Smooth muscle cell (in vitro differentiated cells): ENCODE measurements at regions not wholly inside any gene's neighbourhood (a gene's known extent, or its start where the extent isn't known, plus 50 kb on each side); places are given as distances from the start of the nearest gene placed in this dataset.
A peak's percentile ranks its signal among the peaks of the same experiment; 100 is the strongest.

ENCODE experiments used
- DNase-seq: peaks from one replicate; lab custom pipeline; 2025; ENCODE audit not compliant: unreplicated experiment; lab: John Stamatoyannopoulos, UW
- H2AFZ ChIP-seq: fragments of 200-600 bp; sonication (generic); 2 replicates; pipeline ENCODE4 v1.6.0; 2016; ENCODE audit warnings: antibody characterized with exemption, low read depth, mild to moderate bottlenecking
- H3F3A ChIP-seq: fragments of 200-600 bp; sonication (generic); 2 replicates; pipeline ENCODE4 v1.6.0; 2017; ENCODE audit warnings: antibody characterized with exemption, low read depth
- H3K27ac ChIP-seq: fragments of 200-600 bp; sonication (generic); 2 replicates; pipeline ENCODE4 v1.5.1; 2016; ENCODE audit warnings: low read depth, mild to moderate bottlenecking
- H3K27me3 ChIP-seq: fragments of 200-600 bp; sonication (generic); 2 replicates; pipeline ENCODE4 v1.6.1; 2016; ENCODE audit warnings: low read depth, mild to moderate bottlenecking
- H3K36me3 ChIP-seq: fragments of 200-600 bp; sonication (generic); 2 replicates; pipeline ENCODE4 v1.5.1; 2016; ENCODE audit warnings: low read depth
- H3K4me1 ChIP-seq: fragments of 200-600 bp; sonication (generic); 2 replicates; pipeline ENCODE4 v1.5.1; 2016; ENCODE audit warnings: low read depth
- H3K4me2 ChIP-seq: fragments of 200-600 bp; sonication (generic); 2 replicates; pipeline ENCODE4 v1.6.0; 2016; ENCODE audit warnings: mild to moderate bottlenecking
- H3K4me3 ChIP-seq: fragments of 200-600 bp; sonication (generic); 2 replicates; pipeline ENCODE4 v1.5.1; 2016; ENCODE audit warnings: mild to moderate bottlenecking
- H3K79me2 ChIP-seq: fragments of 200-600 bp; sonication (generic); 2 replicates; pipeline ENCODE4 v1.6.0; 2016; ENCODE audit warnings: low read depth, mild to moderate bottlenecking
- H3K9ac ChIP-seq: fragments of 200-600 bp; sonication (generic); 2 replicates; pipeline ENCODE4 v1.6.0; 2016; ENCODE audit warnings: low read depth
- H3K9me3 ChIP-seq: fragments of 200-600 bp; sonication (generic); replicated peaks from 2 replicates; pipeline ENCODE4 v1.5.1; 2016; ENCODE audit warnings: low read depth
- H4K20me1 ChIP-seq: fragments of 200-600 bp; sonication (generic); 2 replicates; pipeline ENCODE4 v1.6.0; 2016; ENCODE audit warnings: low read depth
- CTCF ChIP-seq: fragments of 200-600 bp; sonication (generic); IDR thresholded peaks from 2 replicates; pipeline ENCODE4 v1.5.1; 2017; ENCODE audit warnings: borderline replicate concordance, mild to moderate bottlenecking, antibody characterized with exemption; ENCODE audit not compliant: insufficient read depth, poor library complexity, severe bottlenecking
- WGBS: methylation state at CpG from one replicate; pipeline ENCODE4 v1.1.7; 2016; ENCODE audit warnings: low lambda C conversion rate; 5-methylcytosine and 5-hydroxymethylcytosine counted together

DNA sequence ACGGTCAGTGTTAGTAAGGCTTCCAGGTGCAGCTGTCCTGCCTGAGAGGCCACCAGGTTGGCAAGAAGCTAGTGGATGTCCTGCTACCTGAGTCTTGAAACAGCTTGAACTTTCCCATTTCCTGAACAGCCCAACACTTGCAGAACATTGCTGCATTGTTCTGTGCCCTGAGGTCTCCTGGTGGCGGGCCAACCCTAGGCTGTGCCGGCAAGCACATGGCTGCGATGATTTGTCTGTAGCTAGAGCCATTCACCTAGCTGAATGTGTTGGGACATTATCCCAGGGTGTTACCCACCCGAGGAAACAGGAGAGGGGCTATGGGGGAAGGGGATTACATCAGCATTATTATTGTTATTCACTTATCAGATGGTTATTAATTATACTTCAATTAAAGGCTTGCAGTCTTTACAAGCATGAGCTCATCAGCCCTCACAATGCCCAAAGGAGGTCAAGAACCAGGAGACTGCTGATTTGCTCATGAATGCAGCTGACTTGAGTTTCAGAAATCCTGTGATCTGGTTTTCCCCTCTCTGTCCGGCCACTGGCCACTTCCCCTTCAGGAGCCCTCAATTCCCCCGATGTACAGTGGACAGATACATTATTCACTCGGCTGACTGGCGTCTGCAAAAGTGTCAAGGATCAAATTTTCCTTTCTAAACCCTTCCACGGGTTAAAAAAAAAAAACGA is 187.6 kb upstream of the TSC22D1 start:
- peak overlapping the region; percentile 42 for H2AFZ ChIP-seq

GRCh38 chr13:44762911-44763310 is 186.8 kb upstream of the TSC22D1 start:
- no peak for TF ChIP-seq CTCF
- Histone ChIP-seq H3K4me1 (peaks cover 43% of the 10 kb centered on the region), H4K20me1 (no peaks in the 10 kb centered on the region), H3K27ac (no peak overlapping the region), H3K27me3 (no peaks in the 10 kb centered on the region), H3F3A (peaks cover 12% of the 10 kb centered on the region), H3K9me3 (no peaks in the 10 kb centered on the region), H2AFZ (no peak overlapping the region), H3K4me2 (no peak overlapping the region), H3K79me2 (no peaks in the 10 kb centered on the region), H3K9ac (no peak overlapping the region), H3K4me3 (no peak overlapping the region), H3K36me3 (no peaks in the 10 kb centered on the region)
- no peak for DNase-seq
- 39% methylated on average over 1 of the region's 1 CpG for WGBS

More for the DNA sequence above, 187.6 kb upstream of the TSC22D1 start:
- Histone ChIP-seq H4K20me1 (no peaks in the 10 kb centered on the region), H3K36me3 (no peaks in the 10 kb centered on the region), H3K4me3 (no peak overlapping the region), H3F3A (peaks cover 5% of the 10 kb centered on the region), H3K4me1 (peaks cover 35% of the 10 kb centered on the region), H3K9me3 (no peaks in the 10 kb centered on the region), H3K4me2 (no peak overlapping the region), H3K9ac (no peak overlapping the region), H3K27me3 (no peaks in the 10 kb centered on the region), H3K79me2 (no peaks in the 10 kb centered on the region), H3K27ac (no peak overlapping the region)
- DNase-seq, result no peak
- no peak for TF ChIP-seq CTCF
- WGBS, result 76% methylated on average over 11 of the region's 11 CpGs

- TF ChIP-seq CTCF, result no peak
- Histone ChIP-seq H4K20me1 (no peaks in the 10 kb centered on the region), H3K9ac (no peak overlapping the region), H3K9me3 (no peaks in the 10 kb centered on the region), H3K27me3 (no peaks in the 10 kb centered on the region), H3K36me3 (no peaks in the 10 kb centered on the region), H3K4me3 (no peak overlapping the region), H3F3A (peaks cover 26% of the 10 kb centered on the region), H3K27ac (peak overlapping the region; percentile 97), H3K79me2 (no peaks in the 10 kb centered on the region), H3K4me1 (peaks cover 51% of the 10 kb centered on the region), H2AFZ (no peak overlapping the region), H3K4me2 (no peak overlapping the region)
- no peak for DNase-seq
- WGBS, result 83% methylated on average over 1 of the region's 1 CpG
These were observed 184.3 kb upstream of the TSC22D1 start for GRCh38 chr13:44760434-44760833.
